ENCODE measurements at regions not wholly inside any gene's neighbourhood (a gene's known extent, or its start where the extent isn't known, plus 50 kb on each side); places are given as distances from the start of the nearest gene placed in this dataset.

GRCh38 chr6:93604951-93605350 lies 185.6 kb upstream of the EPHA7 start:
- DNase-seq: no peak

- DNase-seq: no peak
Measured at GRCh38 chr6:93592417-93592816, 173.1 kb upstream of the EPHA7 start.

- DNase-seq: no peak
Measured at GRCh38 chr6:93586306-93586705, 166.9 kb upstream of the EPHA7 start.

GRCh38 chr6:93584300-93584699 lies 164.9 kb upstream of the EPHA7 start:
- no peak for DNase-seq

DNA sequence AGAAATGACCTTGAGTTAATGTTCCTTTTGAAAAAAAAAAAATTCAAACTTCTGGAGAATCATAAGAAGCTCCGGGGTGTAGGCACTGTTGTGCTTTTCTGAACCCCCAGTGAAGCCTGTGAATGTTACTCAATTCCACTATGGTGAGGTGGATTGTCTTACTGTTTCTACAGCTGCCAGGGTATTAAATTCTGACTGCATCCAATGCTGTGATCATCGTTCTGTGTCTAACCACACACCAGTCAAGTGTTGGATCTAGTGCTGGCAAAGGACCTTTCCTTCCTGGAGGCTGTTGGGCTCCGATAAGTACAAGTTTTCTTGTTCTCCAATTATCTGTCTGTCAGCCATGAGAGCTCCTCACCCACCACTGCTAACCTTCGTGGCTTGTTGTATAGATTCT lies 162.0 kb upstream of the EPHA7 start:
- DNase-seq: no peak

DNA sequence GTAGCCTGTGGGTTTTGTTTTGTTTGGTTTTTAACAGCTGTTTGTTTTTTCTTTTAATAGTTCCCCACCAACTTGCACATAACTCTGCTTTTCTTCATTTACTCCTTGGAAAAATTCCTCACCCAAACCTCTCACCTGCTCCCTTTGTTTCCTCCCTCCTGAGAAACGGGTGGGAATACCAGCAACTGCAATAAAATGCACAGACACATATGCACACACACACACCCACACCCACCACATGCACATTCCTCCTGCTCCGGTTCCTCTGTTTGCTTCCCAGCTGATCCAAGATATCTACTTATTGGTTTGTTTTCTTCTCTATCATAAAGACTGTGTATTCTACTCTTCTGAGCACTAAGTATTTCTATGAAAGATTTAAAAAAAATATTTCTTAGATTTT lies 161.1 kb upstream of the EPHA7 start:
- no peak for DNase-seq

DNA sequence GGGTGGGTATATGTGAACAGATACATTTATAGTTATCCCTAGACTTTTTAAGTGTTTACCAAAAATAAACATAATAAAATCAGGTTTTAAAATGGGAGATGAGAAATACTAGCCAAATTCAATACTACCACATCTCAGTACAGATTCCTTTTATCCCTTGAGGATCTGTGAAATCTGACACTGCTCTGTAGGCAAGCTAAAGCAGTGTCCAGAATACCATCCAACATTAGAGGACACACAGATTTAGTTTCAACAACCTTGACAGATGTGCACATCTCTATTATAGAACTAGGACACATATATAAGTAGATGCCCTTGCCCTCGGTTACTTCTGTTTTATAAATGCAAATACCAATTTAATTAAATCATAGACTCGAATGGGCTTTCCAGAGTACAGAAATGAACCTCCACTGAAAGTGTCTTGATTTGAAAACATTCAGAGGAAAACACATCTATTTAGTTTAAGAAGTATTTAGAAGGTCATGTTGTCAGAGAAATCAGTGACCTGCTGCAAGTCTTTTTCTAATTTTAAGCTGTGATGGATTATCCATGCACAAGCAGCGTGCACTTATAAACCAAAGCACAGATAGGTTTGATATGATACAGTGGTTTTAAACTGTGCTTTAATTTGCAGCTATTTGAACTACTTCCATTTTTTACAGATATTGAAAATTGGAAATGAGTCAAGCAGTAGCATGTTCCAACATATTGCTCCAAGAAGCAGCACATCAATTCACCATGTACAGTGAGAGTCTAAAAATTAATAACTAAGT lies 156.3 kb upstream of the EPHA7 start:
- no peak for DNase-seq

- DNase-seq: no peak
Measured at GRCh38 chr6:93574299-93574698, 154.9 kb upstream of the EPHA7 start.

DNA sequence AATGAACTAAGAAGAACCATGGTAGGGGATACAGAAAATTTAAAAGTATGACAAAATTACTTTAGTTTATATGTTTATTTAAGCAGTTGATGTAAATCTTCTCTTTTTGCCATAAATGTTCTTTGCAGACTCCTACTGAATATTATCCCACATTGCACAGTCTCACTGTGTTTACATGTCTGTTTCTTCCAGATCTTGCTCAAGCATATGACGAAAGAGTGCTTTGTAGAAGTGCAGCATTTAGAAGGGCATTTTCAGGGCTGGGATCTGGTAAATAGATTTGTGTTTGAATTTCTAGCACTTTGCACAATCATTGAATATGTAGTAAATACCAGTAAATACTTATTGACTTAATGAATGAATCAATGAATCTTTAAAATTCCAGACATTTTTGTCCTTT lies 152.0 kb upstream of the EPHA7 start:
- DNase-seq: no peak

DNA sequence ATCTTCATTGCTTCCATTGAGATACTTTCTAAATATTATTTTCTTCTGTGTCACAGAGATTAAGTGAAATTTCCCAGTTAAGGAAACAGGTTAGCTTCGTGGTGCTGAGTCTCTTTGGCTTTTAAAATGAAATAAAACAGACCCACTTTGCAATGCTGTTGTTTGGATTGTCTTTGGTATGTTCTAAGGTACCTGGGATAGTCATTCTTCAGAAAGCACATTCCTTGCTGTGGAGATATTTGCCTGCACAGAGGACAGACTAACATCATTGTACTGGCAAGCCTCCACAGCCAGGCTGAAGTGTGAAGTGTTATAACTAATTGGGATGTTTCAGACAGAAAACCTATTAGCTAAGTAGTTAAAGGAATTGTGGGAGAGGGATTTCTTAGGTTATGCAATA lies 148.8 kb upstream of the EPHA7 start:
- DNase-seq: no peak

GRCh38 chr6:93567164-93567563 lies 147.8 kb upstream of the EPHA7 start:
- no peak for DNase-seq

GRCh38 chr6:93566285-93566684 lies 146.9 kb upstream of the EPHA7 start:
- no peak for DNase-seq

DNA sequence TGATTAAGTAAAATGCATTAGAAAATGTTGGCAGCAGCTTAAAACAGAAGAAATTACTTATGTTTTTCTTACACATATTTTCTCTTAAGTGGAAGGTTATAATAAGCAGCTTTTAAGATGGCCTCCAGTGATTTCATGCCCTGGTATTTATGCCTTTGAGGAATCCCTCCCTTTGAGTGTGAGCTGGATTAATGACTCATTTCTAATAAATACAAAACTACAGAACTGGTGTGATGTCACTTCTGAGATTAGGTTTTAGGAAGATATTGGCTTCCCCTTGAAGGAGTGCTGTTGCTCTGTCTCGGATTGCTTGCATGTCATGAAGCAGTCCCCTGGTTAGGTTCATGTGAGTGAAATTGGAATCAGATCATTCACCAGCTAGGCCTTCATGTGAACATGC lies 143.2 kb upstream of the EPHA7 start:
- DNase-seq: no peak

DNA sequence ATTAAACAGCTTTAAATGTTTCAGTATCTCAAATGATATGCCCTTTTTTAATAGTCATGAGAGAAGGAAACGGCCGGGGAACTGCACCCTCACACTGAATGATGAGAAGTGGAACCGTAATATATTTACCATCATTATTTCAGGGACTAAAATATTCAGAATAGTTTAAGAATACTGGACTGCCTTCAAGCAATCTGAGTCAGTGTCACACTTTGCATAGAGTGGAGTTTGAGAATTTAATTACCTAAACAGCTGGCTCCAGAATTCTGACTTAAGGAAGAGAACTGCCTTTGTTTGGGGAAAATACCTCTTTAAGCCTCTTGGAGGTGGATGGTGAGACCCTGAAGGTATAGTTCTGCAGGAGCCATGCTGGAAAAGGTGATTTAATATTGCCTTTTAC lies 135.9 kb upstream of the EPHA7 start:
- DNase-seq: no peak

- DNase-seq: no peak
Measured at GRCh38 chr6:93554018-93554417, 134.7 kb upstream of the EPHA7 start.

DNA sequence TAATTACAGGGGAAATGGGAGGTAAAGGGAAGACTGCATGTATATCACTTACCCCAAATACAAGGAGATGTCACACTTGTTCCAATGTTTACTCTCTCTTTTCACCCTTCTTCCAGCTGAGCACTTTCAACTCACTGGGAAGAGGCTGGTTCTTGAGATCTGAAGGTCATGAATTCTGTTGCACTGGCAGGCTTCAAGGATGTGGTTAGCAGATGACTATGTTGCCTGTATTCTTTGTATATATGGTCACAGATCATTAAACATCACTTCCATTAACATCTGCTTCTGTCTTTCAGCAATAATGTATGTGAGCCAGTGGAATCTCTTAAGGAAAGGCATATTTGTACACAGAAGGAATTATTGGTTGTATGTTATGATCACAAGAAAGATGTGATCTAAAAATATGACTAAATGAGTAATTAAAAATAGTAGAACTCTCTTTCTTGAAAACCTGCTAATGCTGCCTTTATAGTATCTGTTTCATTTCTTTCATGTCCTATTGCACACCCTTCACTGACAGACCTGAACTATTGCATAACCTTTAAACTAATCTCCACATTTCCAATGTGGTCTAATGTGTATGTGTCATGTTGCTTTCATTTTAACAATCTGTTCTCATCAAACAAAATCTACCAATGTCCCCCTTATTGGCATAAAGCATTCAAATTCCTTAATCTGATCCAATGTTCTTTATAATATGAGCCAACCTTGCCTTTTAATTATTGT lies 131.4 kb upstream of the EPHA7 start:
- DNase-seq: no peak

- no peak for DNase-seq
Measured at GRCh38 chr6:93549868-93550267, 130.5 kb upstream of the EPHA7 start.

- no peak for DNase-seq
Measured at GRCh38 chr6:93524671-93525451, 105.5 kb upstream of the EPHA7 start.

- no peak for DNase-seq
Measured at GRCh38 chr6:93523365-93523764, 104.0 kb upstream of the EPHA7 start.

- no peak for DNase-seq
Measured at GRCh38 chr6:93516441-93516840, 97.1 kb upstream of the EPHA7 start.

DNA sequence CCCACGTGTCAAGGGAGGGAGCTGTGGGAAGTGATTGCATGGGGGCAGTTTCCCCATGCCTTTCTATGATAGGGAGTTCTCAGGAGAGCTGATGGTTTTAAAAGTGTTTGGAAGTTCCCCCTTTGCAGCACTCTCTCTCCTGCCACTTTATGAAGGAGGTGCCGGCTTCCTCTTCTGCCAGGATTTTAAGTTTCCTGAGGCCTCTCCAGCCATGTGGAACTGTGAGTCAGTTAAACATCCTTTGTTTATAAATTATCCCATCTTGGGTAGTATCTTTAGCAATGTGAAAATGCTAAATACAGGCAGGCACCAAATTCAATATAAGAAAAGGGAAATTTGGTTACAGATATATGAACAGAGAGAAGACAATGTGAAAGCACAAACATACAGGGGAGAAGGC lies 96.4 kb upstream of the EPHA7 start:
- no peak for DNase-seq

GRCh38 chr6:93498713-93499112 lies 79.4 kb upstream of the EPHA7 start:
- DNase-seq: no peak

- no peak for DNase-seq
Measured at GRCh38 chr6:93496548-93496947, 77.2 kb upstream of the EPHA7 start.

DNA sequence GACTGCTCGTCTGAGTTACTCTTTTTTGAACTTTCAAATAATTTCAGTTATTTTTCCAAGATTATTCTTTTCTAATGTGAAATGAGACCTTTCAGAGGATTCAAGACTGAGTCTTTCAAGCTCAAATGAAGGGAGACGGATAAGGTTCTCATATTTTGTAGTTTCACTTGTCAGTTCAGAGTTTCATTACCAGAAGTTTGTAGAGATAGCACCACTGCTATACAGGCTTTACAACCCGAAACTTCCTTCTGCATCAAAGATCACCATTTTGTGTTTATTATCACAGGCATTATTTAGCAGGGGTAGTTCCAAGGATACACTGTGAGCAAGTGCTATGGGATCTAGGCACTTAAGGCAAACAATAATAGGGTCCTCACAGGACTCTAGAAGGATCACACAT lies 74.7 kb upstream of the EPHA7 start:
- no peak for DNase-seq
